ENCODE measurements at regions not wholly inside any gene's neighbourhood (a gene's known extent, or its start where the extent isn't known, plus 50 kb on each side); places are given as distances from the start of the nearest gene placed in this dataset.

DNA sequence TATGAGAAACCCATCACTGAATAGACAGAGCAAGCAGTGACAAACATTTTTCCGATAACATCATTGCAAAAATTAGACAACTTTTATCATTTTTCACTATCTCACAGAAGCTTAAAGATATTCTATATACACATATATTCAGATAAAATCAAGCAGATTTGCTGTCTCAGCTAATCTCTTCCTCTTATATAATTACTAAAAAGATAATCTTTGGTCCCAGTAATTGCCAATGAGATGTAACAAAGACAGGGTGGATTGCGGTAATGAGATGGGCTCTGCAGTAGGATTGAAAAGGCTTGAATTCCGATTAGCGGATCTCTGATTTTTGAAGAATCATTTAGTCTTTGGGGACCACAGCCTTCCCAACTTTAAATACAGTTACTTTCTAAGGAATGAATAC, 63.5 kb downstream of the SYT4 start:
- DNase-seq (ENCODE audit: low read depth) = no peak
- no peak overlapping the region for H3K4me3 ChIP-seq (ENCODE audit: low read depth, low read length)
- TF ChIP-seq CTCF (IDR thresholded peaks at IDR 0.05; ENCODE audit: insufficient read depth, low read depth, low read length, missing control alignments) = no peak

- TF ChIP-seq CTCF (IDR thresholded peaks at IDR 0.05; ENCODE audit: insufficient read depth, low read depth, low read length, missing control alignments) = no peak
- H3K4me3 ChIP-seq (ENCODE audit: low read depth, low read length) = no peak overlapping the region
- no peak for DNase-seq (ENCODE audit: low read depth)
Measured at GRCh38 chr18:43211059-43211458, 66.2 kb downstream of the SYT4 start.

- no peak for DNase-seq (ENCODE audit: low read depth)
Measured at GRCh38 chr18:43195421-43195820, 79.9 kb upstream of the RIT2 start.

DNA sequence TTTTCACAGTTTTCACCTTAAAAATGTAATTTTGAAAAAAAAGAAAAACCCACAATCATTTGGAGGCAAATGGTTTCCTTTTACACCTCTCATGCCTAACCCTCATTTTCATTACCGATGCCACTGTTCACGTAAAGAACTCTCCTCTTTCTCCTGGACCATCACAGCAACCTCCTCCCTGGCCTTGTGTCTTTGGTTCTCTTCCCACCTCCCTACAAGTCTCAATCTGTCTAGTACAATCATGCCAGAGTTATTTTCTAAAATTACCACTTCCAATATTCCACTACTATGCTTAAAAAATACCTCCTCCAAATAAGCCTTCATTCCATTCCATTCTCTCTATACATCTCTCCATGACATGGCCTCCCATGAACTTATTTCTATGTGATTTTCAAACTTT, 77.9 kb upstream of the RIT2 start:
- DNase-seq (ENCODE audit: low read depth) = no peak
- TF ChIP-seq CTCF (IDR thresholded peaks at IDR 0.05; ENCODE audit: insufficient read depth, low read depth, low read length, missing control alignments) = no peak

More at GRCh38 chr18:43195421-43195820, 79.9 kb upstream of the RIT2 start:
- TF ChIP-seq CTCF (IDR thresholded peaks at IDR 0.05; ENCODE audit: insufficient read depth, low read depth, low read length, missing control alignments) = no peak
- no peak overlapping the region for H3K4me3 ChIP-seq (ENCODE audit: low read depth, low read length)

GRCh38 chr18:43192408-43192807, 76.9 kb upstream of the RIT2 start:
- no peak for TF ChIP-seq CTCF (IDR thresholded peaks at IDR 0.05; ENCODE audit: insufficient read depth, low read depth, low read length, missing control alignments)
- DNase-seq (ENCODE audit: low read depth) = peak; percentile 26
- no peak overlapping the region for H3K4me3 ChIP-seq (ENCODE audit: low read depth, low read length)

More for the DNA sequence above, 77.9 kb upstream of the RIT2 start:
- H3K4me3 ChIP-seq (ENCODE audit: low read depth, low read length) = no peak overlapping the region

GRCh38 chr18:43181711-43182110, 66.2 kb upstream of the RIT2 start:
- no peak overlapping the region for H3K4me3 ChIP-seq (ENCODE audit: low read depth, low read length)
- no peak for TF ChIP-seq CTCF (IDR thresholded peaks at IDR 0.05; ENCODE audit: insufficient read depth, low read depth, low read length, missing control alignments)
- DNase-seq (ENCODE audit: low read depth) = no peak

- TF ChIP-seq CTCF (IDR thresholded peaks at IDR 0.05; ENCODE audit: insufficient read depth, low read depth, low read length, missing control alignments) = no peak
- DNase-seq (ENCODE audit: low read depth) = no peak
- H3K4me3 ChIP-seq (ENCODE audit: low read depth, low read length) = no peak overlapping the region
Measured at GRCh38 chr18:43180814-43181213, 65.3 kb upstream of the RIT2 start.
